Activated CD4-positive, alpha-beta T cell treated with anti-CD3 and anti-CD28 coated beads, Interleukin-2, amount 10 ng/mL, durations not matched to agents 24 days and 14 days (primary cell): ENCODE measurements at regions not wholly inside any gene's neighbourhood (a gene's known extent, or its start where the extent isn't known, plus 50 kb on each side); places are given as distances from the start of the nearest gene placed in this dataset.

Experiments
- DNase-seq: peaks from one replicate; pipeline ENCODE4 v3.0.0; 2022
- H3K27ac Mint-ChIP-seq: one replicate; pipeline ENCODE4 v1.8.0; 2022; ENCODE audit warnings: mild to moderate bottlenecking, mixed read lengths
- H3K27me3 Mint-ChIP-seq: one replicate; pipeline ENCODE4 v1.8.0; 2022; ENCODE audit warnings: mixed read lengths
- H3K36me3 Mint-ChIP-seq: one replicate; pipeline ENCODE4 v1.8.0; 2022; ENCODE audit warnings: low read depth, mild to moderate bottlenecking, mixed read lengths
- H3K4me1 Mint-ChIP-seq: one replicate; pipeline ENCODE4 v1.8.0; 2021; ENCODE audit warnings: mixed read lengths
- H3K4me3 Mint-ChIP-seq: one replicate; pipeline ENCODE4 v1.8.0; 2022; ENCODE audit warnings: mild to moderate bottlenecking, moderate library complexity, mixed read lengths
- H3K9me3 Mint-ChIP-seq: one replicate; pipeline ENCODE4 v1.8.0; 2021; ENCODE audit warnings: mixed read lengths
- intact Hi-C: fragments of 100-400 bp; cut with micrococcal nuclease; formaldehyde crosslinking; loops from one replicate; pipeline ENCODE4 v1.15.1; 2023

GRCh38 chr15:46644501-46645481, 1010.0 kb downstream of the SQOR start:
- no peak overlapping the region for H3K4me3 Mint-ChIP-seq
- DNase-seq = no peak
- H3K4me1 Mint-ChIP-seq = no peaks in the 10 kb centered on the region
- H3K36me3 Mint-ChIP-seq = no peaks in the 10 kb centered on the region
- H3K27ac Mint-ChIP-seq = no peak overlapping the region
- H3K9me3 Mint-ChIP-seq = peaks cover 4% of the 10 kb centered on the region
- H3K27me3 Mint-ChIP-seq = no peaks in the 10 kb centered on the region
- intact Hi-C loops = no loop called here

DNA sequence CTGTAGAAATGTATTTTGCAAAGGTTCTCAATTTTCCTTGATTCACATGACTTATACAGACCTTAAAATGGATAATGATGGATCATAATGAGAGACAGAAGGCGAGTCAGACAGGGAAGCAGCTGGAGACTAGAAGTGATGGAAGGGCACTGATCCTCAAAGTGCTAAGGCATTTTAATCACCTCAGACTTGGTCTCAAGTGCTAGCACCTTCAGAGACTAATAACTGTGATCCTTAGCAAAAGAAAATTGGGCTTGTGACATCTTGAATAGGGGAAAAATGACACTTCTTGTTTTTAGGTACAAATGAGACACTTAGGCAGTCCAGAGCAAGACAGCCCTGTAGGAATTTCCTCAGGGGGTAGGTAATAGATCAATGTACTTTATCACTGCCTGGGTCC, 1011.7 kb downstream of the SQOR start:
- peaks cover 4% of the 10 kb centered on the region for H3K9me3 Mint-ChIP-seq
- no peak overlapping the region for H3K4me3 Mint-ChIP-seq
- no peak overlapping the region for H3K27ac Mint-ChIP-seq
- no peaks in the 10 kb centered on the region for H3K36me3 Mint-ChIP-seq
- no peaks in the 10 kb centered on the region for H3K4me1 Mint-ChIP-seq
- intact Hi-C loops = no loop called here
- H3K27me3 Mint-ChIP-seq = no peaks in the 10 kb centered on the region
- DNase-seq = no peak

GRCh38 chr15:46647046-46647445, 1012.2 kb downstream of the SQOR start:
- H3K4me1 Mint-ChIP-seq = no peaks in the 10 kb centered on the region
- DNase-seq = no peak
- intact Hi-C loops = no loop called here
- H3K4me3 Mint-ChIP-seq = no peak overlapping the region
- no peaks in the 10 kb centered on the region for H3K27me3 Mint-ChIP-seq
- H3K27ac Mint-ChIP-seq = no peak overlapping the region
- H3K36me3 Mint-ChIP-seq = no peaks in the 10 kb centered on the region
- peaks cover 4% of the 10 kb centered on the region for H3K9me3 Mint-ChIP-seq

- Mint-ChIP-seq H3K27me3 (no peaks in the 10 kb centered on the region), H3K36me3 (no peaks in the 10 kb centered on the region), H3K4me3 (no peak overlapping the region), H3K27ac (no peak overlapping the region), H3K4me1 (no peaks in the 10 kb centered on the region), H3K9me3 (peaks cover 5% of the 10 kb centered on the region)
- no peak for DNase-seq
- intact Hi-C loops = no loop called here
These were observed 1017.4 kb downstream of the SQOR start for GRCh38 chr15:46652266-46652665.

DNA sequence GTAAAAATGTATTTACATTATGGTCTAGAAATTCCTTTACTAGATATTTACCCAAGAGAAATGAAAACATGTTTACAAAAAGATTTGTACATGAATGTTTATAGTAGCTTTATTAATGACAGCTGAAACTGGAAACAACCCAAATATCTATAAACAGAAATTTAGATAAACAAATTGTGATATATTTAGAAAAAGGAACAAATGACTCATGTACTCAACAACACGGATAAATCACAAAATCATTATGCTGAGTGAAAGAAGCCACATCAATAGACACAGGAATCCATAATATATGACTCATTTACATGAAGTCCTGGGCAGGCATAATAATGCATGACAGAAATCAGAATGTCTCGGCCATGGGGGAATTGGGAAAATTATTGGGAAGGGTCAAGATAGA, 1020.2 kb downstream of the SQOR start:
- no peaks in the 10 kb centered on the region for H3K27me3 Mint-ChIP-seq
- intact Hi-C loops = no loop called here
- H3K36me3 Mint-ChIP-seq = no peaks in the 10 kb centered on the region
- H3K4me1 Mint-ChIP-seq = no peaks in the 10 kb centered on the region
- peaks cover 5% of the 10 kb centered on the region for H3K9me3 Mint-ChIP-seq
- DNase-seq = no peak
- no peak overlapping the region for H3K27ac Mint-ChIP-seq
- no peak overlapping the region for H3K4me3 Mint-ChIP-seq

DNA sequence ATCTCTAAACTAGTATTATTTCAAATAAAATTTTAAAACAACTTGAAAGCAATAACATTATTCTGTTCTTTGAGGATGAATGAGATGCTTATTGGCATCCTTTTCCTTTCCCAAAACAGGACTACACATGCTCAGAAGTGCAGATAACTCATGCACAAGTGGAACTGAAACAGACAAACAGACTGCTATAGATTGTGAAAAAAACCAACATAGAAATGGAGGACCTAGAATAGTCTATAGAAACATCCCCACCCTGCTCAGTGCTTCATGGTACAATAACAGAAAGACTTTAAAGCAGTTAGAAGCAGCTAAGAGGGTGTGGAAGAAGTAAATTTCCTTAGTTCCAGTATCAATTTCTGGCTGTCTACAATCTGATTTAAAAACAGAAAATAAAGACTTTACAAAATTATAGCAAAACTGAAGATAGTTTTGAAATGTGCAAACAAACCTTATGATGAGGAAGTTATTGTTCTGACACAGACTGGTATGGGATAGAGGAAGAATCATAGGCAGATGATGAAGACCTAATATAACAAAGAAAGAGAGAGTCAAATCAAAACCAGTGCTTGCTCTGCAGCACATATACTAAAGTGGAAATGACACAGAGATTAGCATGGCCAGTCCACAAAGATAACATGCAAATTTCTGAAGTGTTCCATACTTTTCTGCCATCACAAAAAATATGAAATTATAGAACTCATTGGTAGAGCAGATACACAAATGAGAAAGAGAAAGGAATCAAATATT, 1025.4 kb downstream of the SQOR start:
- no peak for DNase-seq
- H3K9me3 Mint-ChIP-seq = peaks cover 4% of the 10 kb centered on the region
- intact Hi-C loops = no loop called here
- no peak overlapping the region for H3K4me3 Mint-ChIP-seq
- no peaks in the 10 kb centered on the region for H3K27me3 Mint-ChIP-seq
- H3K27ac Mint-ChIP-seq = no peak overlapping the region
- no peaks in the 10 kb centered on the region for H3K4me1 Mint-ChIP-seq
- H3K36me3 Mint-ChIP-seq = no peaks in the 10 kb centered on the region

DNA sequence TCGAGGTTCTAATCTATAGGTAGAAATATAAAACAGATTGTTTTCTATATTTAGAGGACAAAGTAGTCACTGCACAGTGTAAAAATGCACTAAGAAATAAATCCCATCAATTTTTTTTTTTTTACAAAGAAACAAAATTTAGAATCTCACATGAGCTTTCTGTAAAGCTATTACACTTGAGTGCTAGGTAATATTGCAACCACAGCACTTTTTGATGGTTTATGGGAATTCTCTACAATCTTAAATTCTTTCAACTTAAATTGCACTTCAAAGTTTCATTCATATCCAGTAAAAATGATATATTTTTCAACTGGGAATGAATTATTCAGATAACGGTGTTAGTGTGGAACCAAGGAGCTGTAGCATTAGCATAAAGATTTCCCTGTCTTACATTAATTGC, 1035.4 kb downstream of the SQOR start:
- intact Hi-C loops = no loop called here
- Mint-ChIP-seq H3K4me3 (no peak overlapping the region), H3K4me1 (no peaks in the 10 kb centered on the region), H3K27me3 (no peaks in the 10 kb centered on the region), H3K9me3 (no peaks in the 10 kb centered on the region), H3K36me3 (no peaks in the 10 kb centered on the region), H3K27ac (no peak overlapping the region)
- no peak for DNase-seq

DNA sequence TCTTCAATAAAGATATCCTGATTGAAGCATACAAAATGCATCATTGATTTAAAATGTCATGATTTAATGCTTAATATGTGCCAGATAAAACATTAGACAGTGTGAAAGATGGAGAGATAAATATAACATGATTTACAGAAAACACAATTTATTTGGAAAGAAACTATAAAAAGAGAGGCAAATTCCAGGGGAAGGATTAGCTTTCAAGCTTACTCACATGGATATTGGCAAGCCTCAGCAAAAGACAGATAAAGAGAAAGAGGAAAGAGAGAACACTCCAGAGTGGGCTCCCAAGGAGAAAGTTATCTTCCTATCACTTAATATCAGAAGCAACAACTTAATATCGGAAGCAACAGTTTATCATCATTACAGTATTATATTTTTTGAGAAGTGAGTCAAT, 1036.5 kb downstream of the SQOR start:
- H3K27me3 Mint-ChIP-seq = no peaks in the 10 kb centered on the region
- no peak overlapping the region for H3K27ac Mint-ChIP-seq
- H3K4me3 Mint-ChIP-seq = no peak overlapping the region
- no peaks in the 10 kb centered on the region for H3K9me3 Mint-ChIP-seq
- intact Hi-C loops = no loop called here
- DNase-seq = no peak
- no peaks in the 10 kb centered on the region for H3K36me3 Mint-ChIP-seq
- H3K4me1 Mint-ChIP-seq = no peaks in the 10 kb centered on the region

GRCh38 chr15:46672041-46672440, 1037.2 kb downstream of the SQOR start:
- Mint-ChIP-seq H3K4me1 (no peaks in the 10 kb centered on the region), H3K27me3 (no peaks in the 10 kb centered on the region), H3K4me3 (no peak overlapping the region), H3K27ac (no peak overlapping the region), H3K36me3 (no peaks in the 10 kb centered on the region), H3K9me3 (no peaks in the 10 kb centered on the region)
- intact Hi-C loops = no loop called here
- no peak for DNase-seq

GRCh38 chr15:46676233-46677206, 1040.8 kb upstream of the SEMA6D start:
- Mint-ChIP-seq H3K27me3 (no peaks in the 10 kb centered on the region), H3K4me3 (no peak overlapping the region), H3K27ac (no peak overlapping the region), H3K4me1 (no peaks in the 10 kb centered on the region), H3K9me3 (no peaks in the 10 kb centered on the region), H3K36me3 (no peaks in the 10 kb centered on the region)
- intact Hi-C loops = no loop called here
- no peak for DNase-seq

DNA sequence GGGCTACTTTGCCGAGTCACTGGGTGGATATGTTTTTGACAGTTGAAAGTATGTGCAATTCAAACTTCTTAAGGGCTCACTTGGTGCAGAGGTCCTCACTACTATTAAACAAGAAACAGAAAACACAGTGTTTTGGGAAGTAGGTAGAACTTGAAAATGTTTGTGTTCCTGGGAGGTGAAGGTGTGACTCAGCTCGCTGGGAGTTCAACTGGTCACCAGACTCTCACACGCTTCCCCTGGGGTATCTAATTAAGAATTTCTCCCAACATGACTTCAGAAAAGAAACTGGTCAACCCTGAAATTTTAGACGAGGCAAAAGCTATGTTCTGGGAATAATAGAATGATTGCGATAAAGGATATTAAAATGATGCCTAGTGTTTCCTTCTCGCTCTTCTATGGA, 1039.8 kb upstream of the SEMA6D start:
- intact Hi-C loops = no loop called here
- Mint-ChIP-seq H3K4me3 (no peak overlapping the region), H3K4me1 (no peaks in the 10 kb centered on the region), H3K36me3 (no peaks in the 10 kb centered on the region), H3K27ac (no peak overlapping the region), H3K9me3 (no peaks in the 10 kb centered on the region), H3K27me3 (no peaks in the 10 kb centered on the region)
- no peak for DNase-seq

DNA sequence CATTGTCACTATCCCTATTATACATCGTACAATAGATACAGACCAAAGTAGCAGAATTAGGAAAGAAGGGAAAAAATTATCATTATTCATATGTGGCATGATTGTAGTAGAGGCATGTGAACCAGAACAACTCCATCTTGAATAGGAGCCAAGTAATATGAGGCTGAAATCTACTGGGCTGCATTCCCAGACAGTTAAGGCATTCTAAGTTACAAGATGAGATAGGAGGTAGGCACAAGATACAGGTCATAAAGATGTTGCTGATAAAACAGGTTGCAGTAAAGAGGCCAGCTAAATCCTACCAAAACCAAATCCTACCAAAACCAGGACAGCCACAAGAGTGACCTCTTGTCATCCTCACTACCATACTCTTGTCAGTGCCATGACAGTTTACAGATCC, 1035.4 kb upstream of the SEMA6D start:
- DNase-seq = no peak
- no peak overlapping the region for H3K4me3 Mint-ChIP-seq
- no peaks in the 10 kb centered on the region for H3K27me3 Mint-ChIP-seq
- no peaks in the 10 kb centered on the region for H3K36me3 Mint-ChIP-seq
- no peaks in the 10 kb centered on the region for H3K4me1 Mint-ChIP-seq
- no peaks in the 10 kb centered on the region for H3K9me3 Mint-ChIP-seq
- no peak overlapping the region for H3K27ac Mint-ChIP-seq
- intact Hi-C loops = no loop called here

GRCh38 chr15:46682969-46683791, 1034.1 kb upstream of the SEMA6D start:
- intact Hi-C loops = no loop called here

More at GRCh38 chr15:46682969-46683791, 1034.1 kb upstream of the SEMA6D start:
- DNase-seq = no peak
- H3K36me3 Mint-ChIP-seq = no peaks in the 10 kb centered on the region
- H3K27ac Mint-ChIP-seq = no peak overlapping the region
- no peaks in the 10 kb centered on the region for H3K4me1 Mint-ChIP-seq
- H3K9me3 Mint-ChIP-seq = no peaks in the 10 kb centered on the region
- no peak overlapping the region for H3K4me3 Mint-ChIP-seq
- H3K27me3 Mint-ChIP-seq = no peaks in the 10 kb centered on the region
